ENCODE measurements at regions not wholly inside any gene's neighbourhood (a gene's known extent, or its start where the extent isn't known, plus 50 kb on each side); places are given as distances from the start of the nearest gene placed in this dataset.
"Not testable (repeated sequence)": the region's sequence is repeated elsewhere in the genome, so short reads cannot be mapped to it uniquely, and the experiment has no call there.

DNA sequence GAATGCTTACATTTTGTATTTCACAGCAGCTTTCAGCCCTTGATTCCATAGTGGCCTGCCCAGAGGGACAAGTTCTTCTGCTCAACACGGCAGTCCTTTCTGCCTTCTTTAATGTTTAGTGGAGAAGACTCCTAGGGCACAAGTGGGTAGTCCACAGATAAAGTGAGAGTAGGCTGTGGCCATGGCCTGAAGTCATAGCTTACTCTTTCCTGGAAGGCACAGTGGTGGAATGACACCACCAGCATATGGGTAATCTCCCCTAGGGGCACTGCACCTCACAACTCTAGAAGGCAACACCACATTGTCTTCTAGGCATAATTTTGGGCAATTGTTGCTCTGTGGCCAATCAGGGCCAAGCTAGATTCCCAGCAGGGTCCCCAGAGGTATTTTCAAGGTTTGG lies 155.4 kb upstream of the MAMLD1 start:
- no peak for DNase-seq (ENCODE audit: extremely low read depth in 1 of 2, low read depth in 1 of 2)

DNA sequence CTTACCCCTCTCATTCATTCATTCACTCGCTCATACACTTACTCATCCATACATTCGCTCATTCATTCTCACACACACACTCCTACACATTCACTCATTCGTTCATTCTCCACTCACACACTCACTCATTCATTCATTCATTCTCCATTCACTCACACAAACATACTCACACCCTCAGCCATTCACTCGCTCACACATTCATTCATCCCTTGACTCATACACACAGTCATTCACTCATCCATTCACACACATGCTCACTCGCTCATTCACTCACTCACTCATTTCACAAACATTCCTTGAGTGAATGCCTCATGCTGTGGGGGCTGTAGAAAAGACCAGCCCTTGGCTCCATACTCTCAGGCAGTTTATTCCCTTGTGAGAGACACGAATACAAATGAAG lies 151.1 kb upstream of the MAMLD1 start:
- no peak for DNase-seq (ENCODE audit: extremely low read depth in 1 of 2, low read depth in 1 of 2)

DNA sequence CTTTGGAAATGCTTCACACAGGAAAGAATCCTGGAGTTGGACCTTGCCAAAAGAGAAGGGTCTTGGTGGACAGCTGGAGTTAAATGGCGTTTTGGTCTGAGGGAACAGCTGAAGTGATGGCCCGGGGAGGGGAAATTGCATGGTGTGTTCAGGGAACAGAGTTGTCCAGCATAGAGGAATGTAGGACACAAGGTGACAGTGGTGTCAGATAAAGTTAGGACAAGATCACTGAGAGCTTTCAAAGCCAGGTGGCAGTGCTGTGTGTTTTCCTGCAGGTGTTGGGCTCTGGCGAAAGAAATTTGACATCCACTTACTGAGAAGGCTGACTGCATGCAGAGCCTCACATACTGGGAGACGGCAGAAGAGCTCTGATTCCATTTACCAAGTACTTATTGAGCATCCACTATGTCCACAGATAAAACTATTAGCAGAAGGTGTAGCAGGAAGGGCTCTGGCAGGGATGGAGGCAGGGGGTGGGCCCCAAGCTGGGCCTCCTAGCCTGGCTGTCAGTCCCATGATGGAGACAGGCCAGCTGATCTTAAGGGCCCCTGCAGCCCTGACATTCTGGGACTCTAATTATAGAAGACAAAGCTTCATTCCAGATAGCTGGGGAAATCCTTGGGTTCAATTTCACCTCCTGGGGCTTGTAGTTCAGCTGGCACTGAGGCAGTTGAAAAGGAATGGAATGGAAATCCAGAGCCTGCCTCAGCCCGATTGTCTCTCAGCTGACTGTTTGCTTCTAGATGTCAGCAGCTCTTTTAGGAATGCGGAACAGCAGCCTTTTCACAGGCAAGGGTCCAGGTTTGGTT lies 150.2 kb upstream of the MAMLD1 start:
- no peak for DNase-seq (ENCODE audit: extremely low read depth in 1 of 2, low read depth in 1 of 2)

DNA sequence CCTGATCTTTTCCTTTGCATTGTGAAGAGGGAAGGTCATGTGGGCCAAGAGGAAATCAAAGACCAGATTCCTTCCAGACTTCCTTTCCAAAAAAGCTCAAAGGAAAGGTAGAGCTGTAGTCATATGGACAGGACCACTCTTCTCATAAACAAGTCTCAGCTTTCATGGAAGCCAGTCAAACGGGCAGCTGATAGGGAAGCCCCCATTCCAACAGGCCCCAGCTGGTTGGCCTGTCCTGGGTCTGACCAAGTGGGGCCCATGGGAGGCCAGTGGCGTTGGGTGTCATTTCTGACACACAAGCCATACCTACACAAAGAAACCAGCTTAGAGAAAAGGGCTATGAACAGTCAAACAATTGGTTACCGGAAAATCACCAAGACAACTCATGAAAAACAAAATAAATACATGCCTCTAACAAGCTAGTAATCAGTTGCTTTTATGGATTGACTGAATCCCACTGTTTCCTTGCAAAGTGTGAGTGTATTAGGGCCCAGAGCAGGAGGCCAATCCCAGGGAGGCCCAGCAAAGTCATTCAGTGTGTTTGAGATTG lies 149.6 kb upstream of the MAMLD1 start:
- no peak for DNase-seq (ENCODE audit: extremely low read depth in 1 of 2, low read depth in 1 of 2)

DNA sequence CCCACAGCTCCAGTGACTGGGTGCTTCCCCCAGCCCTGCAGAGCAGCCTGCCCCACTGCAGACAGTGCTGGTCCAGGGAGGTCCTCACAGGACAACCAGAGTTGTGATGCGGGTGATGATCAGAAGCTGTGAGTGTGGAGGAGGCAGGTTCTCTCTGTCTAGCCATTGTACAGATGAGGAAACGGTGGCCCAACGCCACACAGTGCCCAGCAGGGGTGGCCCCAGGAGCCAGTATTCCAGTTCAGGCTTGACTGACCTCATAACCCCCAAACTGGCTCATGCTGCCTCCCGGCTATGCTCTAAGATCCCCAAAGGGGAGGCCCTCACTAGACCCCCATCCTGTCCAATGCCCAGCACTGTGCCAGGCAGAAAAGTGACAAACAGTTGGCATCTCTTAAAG lies 147.1 kb upstream of the MAMLD1 start:
- not testable (repeated sequence) for DNase-seq (ENCODE audit: extremely low read depth in 1 of 2, low read depth in 1 of 2)

DNA sequence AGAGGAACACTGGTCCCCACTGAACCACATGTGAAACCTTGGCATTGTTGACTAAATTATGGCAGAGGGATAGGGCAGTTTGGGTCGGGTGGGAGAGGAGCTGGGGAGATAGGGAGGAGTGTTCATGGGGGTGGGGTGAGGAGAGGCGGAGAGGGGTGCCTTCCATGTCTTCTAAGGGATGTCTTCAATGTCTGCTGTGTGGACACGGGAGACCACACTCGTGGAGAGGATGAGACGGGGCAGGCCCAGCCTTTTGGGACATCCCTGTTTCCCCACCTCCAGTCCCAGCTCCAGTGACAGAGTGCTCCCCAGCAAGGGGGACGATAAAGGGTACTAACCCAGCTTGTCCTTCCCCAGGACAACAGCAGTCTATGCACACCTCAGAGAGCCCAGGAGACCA lies 146.4 kb upstream of the MAMLD1 start:
- DNase-seq (ENCODE audit: extremely low read depth in 1 of 2, low read depth in 1 of 2): no peak

DNA sequence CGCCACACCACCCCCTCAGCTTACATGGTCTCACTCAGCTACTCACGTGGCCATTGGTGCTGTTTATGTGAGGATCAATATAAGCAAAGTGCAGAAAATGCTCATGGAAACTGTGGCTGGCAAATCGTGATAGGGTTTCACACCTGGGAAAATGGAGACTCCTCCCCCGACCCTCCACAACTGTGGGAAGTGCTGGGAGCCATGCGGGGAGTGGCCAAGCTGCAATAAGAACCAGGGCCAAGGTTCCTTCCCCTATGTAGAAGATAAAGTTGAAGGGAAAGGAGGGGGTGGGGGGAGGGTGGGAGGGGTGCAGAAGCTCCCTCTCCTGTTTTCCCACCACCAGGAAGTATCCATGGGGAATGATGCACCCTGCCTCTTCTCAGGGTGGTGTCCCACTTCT lies 145.5 kb upstream of the MAMLD1 start:
- no peak for DNase-seq (ENCODE audit: extremely low read depth in 1 of 2, low read depth in 1 of 2)

DNA sequence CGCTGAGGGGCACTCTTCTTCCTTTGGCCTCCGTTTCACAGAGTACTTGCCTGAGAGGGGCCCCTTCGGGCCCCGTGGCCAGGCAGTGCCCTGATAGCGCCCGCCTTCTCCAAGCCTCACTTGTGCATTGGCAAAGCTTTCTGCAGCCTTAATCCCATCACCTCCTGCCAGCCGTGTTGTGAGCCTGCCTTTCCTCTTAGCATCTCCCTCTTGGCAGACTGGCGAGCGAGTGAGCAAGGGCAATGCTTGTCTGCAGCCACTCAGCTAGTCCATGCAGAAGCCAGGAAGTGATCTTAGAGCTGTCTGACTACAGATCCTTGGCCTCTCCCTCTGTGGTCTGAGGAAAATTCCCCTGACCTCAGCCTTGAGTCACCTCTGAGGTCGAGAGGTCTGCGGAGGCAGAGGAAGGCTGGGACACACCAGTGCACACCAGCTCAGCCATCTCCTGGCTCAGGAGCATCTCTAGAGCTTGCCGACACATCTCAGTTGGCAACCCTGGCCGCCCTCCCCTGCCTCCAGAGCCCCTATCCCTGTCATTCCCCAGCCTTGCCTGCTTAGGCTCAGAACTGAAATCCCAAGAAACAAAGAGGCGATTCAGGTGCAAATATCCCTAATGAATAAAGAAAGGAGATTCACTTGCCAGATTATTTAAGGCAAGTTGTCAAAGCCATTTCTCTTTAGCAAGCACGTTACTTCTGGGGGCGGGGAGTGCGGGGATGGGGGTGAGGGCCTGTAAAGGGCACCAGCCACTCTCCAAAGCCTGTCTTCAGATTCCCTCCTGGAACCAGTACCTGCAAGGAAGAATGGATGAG lies 143.5 kb upstream of the MAMLD1 start:
- no peak for DNase-seq (ENCODE audit: extremely low read depth in 1 of 2, low read depth in 1 of 2)

DNA sequence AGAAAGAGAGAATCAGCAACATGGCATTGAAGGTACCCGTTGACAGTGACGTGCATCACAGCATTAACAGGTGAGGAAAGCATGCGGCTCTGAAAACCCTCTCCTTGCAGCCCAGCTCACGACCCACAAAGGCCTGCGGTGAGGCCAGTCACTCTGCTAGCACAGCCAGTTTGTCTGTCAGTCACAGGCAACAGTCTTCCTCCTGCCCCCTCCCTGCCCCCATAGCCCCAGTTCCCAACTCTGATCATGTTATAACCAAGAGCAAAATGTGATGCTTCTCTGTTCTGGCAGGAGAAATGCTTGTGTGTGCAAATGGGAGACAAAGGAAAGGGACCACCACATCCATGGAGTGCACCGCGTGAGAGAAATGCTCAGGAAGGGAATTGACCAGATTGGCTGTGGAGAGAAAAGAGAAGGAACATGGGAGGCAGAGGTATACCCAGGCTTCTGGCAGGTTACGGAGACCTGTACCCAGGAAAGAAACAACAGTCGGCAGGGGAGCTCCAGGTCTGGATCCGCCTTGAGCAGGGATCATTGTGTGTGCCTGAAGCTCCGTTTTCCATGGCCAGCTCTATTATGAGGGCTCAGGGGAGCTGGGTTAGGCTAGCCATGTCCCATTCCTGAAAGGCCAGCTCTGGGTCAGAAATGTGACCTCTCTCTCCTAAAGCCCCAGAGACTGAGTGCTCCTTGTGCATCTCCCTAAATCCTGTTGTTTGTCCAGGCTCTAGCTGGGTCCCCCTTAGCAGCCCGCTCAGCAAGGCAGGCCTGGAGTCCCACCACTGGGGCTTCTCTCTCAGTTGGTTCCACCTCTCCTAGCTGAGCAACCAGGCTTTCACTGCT lies 139.7 kb upstream of the MAMLD1 start:
- DNase-seq (ENCODE audit: extremely low read depth in 1 of 2, low read depth in 1 of 2): no peak

DNA sequence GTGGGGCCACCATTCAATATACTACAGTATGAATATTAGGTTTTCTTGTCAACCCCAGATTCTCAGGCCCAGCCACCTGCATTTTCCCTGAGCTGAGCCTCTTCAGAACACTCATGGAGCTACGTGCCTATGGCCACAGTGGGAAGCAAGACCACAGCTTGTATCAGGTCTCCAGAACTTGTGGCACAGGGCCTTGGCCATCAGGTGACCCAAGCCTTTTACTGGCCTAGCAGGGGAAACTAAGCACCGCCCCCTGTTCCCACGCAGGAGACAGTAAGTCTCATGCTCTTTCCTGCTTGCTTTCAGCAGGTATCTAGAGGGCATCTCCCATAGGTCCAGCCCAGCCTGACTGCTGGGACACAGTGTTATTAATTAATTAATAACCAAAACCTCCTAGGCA lies 138.4 kb upstream of the MAMLD1 start:
- no peak for DNase-seq (ENCODE audit: extremely low read depth in 1 of 2, low read depth in 1 of 2)

DNA sequence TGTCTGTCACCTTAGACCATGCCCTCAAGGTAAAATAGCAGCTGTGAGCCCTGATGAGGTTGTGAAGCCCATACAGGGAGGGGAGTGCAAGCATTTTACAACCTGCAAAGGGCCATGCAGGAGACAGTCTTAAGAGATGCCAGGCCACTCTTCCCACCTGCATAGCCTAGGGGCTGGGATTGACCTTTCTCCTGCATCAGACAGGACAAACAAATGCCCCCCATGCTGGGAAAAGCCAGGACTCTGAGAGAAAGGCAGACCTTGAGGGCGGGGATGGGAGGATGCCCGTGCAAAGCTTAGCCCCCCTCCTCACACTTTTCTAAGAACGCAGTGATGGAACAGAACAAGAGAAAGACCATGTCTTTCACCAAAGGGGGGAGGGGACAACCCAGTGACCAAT lies 137.9 kb upstream of the MAMLD1 start:
- DNase-seq (ENCODE audit: extremely low read depth in 1 of 2, low read depth in 1 of 2): no peak

DNA sequence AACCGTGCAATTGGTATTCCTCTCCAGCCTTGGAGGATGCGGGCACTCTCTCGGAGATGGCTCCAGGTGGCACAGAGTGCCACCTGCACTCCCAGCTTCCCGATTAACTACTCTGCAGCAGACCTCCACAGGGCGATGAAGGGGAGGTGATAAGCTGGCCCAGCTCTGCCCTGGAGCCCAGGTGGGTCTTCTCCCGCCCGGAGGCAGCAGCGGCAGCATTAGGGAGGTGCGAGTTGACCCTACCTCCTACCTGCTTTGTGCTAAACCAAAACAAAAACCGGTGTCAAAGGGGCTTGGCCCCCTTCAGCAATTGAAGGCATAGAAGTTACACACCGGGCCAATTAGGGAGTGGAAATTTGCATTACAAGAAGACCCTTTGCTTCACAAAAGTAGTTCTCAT lies 137.4 kb upstream of the MAMLD1 start:
- no peak for DNase-seq (ENCODE audit: extremely low read depth in 1 of 2, low read depth in 1 of 2)

DNA sequence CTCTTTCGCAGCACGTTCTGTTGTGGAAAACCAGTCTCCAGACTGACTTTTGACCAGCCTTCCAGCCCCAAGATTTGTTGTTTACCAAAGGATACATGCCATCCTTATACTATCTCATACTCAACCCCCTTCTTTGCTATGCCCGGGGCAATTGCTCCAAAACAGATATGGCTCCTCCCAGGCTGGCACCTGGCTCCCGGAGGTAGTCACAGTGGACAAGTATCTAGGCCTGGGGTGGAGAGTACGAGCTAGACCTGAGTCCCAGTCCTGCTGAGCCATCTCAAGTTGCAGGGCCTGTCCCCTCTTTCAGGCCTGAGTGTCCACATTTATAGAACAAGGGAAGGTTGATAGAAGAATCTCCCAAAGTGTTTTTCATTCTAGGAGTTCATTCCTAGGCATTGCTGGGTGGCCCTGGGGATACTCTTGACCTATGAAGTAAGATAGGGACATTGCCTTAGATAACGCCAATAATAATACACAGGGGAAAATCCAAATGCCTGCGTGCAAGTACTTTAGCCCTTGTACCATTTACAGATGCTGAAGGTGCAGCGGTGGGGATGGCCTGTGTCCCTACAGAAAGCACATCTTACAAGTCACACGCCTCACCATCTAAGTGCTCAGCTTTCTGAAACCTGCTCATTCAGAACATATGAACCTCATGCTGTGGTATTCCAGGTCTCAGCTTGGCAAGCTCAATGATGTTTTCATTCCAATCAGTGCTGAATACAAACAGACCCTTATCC lies 136.7 kb upstream of the MAMLD1 start:
- no peak for DNase-seq (ENCODE audit: extremely low read depth in 1 of 2, low read depth in 1 of 2)

DNA sequence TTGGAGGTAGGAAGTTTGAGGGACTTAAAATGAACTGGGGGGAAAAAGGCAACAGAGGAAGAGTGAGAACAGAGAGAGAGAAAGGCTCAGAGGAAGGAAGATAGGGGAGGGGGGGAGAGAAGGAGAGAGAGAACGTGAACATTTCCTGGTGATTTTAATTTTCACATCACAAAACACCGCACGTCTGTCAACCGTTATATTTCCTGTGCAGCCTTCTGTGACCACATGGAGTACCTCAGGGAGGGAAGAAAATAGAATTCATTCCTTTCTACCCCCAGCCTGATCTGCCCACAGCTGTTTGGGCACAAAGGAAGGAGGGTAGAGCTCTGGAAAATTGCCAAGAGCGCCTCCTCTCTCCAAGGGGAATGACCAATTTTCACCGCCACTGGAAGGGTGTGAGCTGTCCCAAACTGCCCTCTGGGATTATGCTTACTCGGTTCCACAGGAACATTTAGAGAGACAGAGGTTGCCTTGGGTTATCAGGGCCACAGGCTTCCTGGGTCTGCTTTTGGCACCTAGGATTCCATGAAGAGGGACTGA lies 135.7 kb upstream of the MAMLD1 start:
- no peak for DNase-seq (ENCODE audit: extremely low read depth in 1 of 2, low read depth in 1 of 2)

DNA sequence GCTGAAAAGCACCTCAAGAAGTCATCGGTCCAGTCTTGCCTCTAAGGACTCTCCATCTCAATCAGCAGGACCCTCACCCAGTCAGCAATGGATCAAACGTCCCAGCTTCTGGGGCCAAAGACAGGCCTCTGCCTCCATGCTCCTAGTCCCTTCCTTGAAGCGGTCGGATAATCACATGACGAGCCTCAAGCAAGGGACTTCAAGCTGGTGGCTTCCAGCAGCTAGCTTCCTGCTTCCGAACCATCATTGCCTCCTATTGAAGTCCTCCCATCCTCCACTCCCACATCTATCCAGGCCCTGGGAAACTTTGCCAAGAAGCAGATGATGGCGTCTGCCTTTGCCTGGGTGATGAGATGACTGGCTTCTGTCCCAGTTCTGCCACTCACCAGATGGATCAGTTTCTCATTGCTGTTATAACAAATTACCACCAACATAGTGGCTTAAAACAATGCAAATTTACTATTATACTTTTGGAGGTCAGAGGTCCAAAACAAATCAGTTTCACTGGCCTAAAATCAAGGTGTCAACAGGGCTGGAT lies 135.2 kb upstream of the MAMLD1 start:
- no peak for DNase-seq (ENCODE audit: extremely low read depth in 1 of 2, low read depth in 1 of 2)

DNA sequence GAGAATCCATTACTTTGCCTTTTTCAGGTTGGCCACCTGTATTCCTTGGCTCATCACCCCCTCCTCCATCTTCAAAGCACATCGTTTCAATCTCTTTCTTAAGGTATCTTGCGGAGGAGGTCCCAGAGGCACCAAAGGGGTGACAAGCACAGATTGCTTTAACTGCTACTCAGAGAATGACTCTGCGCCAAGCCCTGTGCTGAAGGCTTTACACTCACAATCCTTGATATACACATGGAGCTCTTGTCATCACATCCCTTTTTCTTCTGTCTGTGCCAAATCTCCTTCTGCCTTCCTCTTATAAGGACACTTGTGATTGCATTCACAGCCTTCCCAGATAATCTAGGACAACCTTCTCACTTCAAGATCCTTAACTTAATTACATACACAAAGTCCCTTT lies 134.7 kb upstream of the MAMLD1 start:
- no peak for DNase-seq (ENCODE audit: extremely low read depth in 1 of 2, low read depth in 1 of 2)

DNA sequence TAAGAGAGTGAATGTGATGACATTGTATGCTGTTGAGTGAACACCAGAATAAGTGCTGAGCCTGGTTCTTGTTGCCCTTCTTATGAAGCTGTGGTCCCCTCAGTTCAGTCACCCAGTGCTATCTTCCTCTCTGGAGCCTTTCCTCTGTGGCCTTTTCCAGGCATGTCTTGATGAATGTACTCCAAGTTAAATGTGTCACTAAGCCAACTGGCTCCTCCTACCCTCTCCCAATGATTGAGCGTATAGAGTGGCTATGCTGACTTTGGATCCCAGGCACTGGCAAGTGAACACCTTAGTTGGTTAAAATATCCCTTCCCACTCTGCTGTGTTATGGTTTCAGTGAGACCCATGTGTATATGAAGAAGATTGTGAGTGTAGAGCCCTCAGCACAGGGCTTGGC lies 134.1 kb upstream of the MAMLD1 start:
- no peak for DNase-seq (ENCODE audit: extremely low read depth in 1 of 2, low read depth in 1 of 2)

DNA sequence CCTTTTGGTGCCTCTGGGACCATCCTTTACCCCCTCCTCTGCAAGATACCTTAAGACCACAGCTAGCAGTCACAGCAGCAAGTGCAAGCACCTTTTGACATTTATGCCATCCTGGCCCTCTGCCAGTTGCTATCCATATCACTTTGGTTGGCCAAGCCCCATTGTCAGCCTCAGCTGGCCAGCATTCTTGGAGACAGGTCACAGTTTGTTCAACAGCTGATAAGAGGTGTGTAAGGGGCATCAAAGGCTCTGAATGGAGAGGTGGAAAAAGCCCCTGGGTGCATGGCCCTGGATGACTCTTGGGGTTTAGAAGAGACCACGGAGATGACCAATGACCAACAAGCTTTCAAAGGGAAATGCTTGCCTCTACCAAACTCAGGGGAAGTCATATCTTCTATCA lies 133.6 kb upstream of the MAMLD1 start:
- no peak for DNase-seq (ENCODE audit: extremely low read depth in 1 of 2, low read depth in 1 of 2)

DNA sequence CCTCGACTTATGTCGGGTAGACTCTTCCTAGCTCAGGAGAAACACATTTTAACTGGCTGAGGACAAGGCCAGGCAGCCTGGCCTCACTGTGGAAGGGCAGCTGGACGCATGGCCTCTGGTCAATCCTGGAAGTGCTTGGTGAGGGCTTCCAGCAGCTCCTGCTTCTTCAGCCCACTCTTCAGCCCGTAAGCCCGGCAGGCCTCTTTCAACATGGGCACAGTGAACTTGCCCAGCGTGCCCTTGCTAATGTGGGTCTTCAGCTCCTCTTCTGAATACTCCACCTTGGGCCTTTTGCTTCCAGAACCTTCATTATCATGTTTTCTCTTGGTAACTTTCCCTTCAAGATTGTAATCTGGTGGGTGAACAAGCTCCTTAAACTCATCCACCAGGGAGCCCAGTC lies 132.2 kb upstream of the MAMLD1 start:
- not testable (repeated sequence) for DNase-seq (ENCODE audit: extremely low read depth in 1 of 2, low read depth in 1 of 2)

DNA sequence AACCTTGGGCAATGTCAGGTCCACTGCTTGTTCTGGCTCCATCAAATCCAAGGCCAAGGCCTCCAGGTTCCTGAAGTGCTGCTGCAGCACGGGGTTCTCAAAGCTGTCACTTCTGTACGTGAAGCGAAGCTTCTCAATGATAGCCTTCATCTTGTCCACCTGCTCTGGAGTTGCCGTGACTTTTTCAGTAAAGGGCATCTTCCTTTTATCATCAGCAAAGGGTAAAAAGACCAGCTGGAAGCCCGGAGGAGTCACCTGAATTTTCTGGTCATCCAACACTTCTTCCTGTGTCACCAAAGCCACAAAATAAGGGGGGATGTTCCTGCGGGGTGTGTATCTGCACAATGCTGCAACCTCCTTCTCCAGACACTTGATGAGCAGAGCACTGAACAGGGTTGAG lies 131.7 kb upstream of the MAMLD1 start:
- not testable (repeated sequence) for DNase-seq (ENCODE audit: extremely low read depth in 1 of 2, low read depth in 1 of 2)
